ENCODE measurements at regions not wholly inside any gene's neighbourhood (a gene's known extent, or its start where the extent isn't known, plus 50 kb on each side); places are given as distances from the start of the nearest gene placed in this dataset.

GRCh38 chr10:131402771-131403650, 91.5 kb upstream of the TCERG1L start:
- WGBS, 2 experiments (ENCODE audit: insufficient coverage in 2 of 2): 82 to 88% methylated on average over 17 to 32 of the region's 36 CpGs
- H3K36me3 ChIP-seq (ENCODE audit: control insufficient read depth, insufficient read depth, low read length): no peaks in the 10 kb centered on the region
- H3K4me1 ChIP-seq (ENCODE audit: control insufficient read depth, insufficient read depth, low read length, poor library complexity, severe bottlenecking): no peaks in the 10 kb centered on the region
- no peak overlapping the region for H3K4me3 ChIP-seq (ENCODE audit: extremely low read depth, insufficient read depth, low read length, poor library complexity, severe bottlenecking)
- no peak overlapping the region for H3K27ac ChIP-seq (ENCODE audit: low read depth, low read length, severe bottlenecking)
- no peaks in the 10 kb centered on the region for H3K9me3 ChIP-seq (ENCODE audit: control insufficient read depth, low read length)

- H3K4me1 ChIP-seq (ENCODE audit: control insufficient read depth, insufficient read depth, low read length, poor library complexity, severe bottlenecking): no peaks in the 10 kb centered on the region
- no peaks in the 10 kb centered on the region for H3K36me3 ChIP-seq (ENCODE audit: control insufficient read depth, insufficient read depth, low read length)
- no peak overlapping the region for H3K4me3 ChIP-seq (ENCODE audit: extremely low read depth, insufficient read depth, low read length, poor library complexity, severe bottlenecking)
- 80 to 85% methylated on average over 4 to 6 of the region's 7 CpGs for WGBS, 2 experiments (ENCODE audit: insufficient coverage in 2 of 2)
- H3K9me3 ChIP-seq (ENCODE audit: control insufficient read depth, low read length): no peaks in the 10 kb centered on the region
- no peak overlapping the region for H3K27ac ChIP-seq (ENCODE audit: low read depth, low read length, severe bottlenecking)
These were observed 92.4 kb upstream of the TCERG1L start for GRCh38 chr10:131403936-131404335.

GRCh38 chr10:131404886-131405285, 93.4 kb upstream of the TCERG1L start:
- Histone ChIP-seq H3K9me3 (ENCODE audit: control insufficient read depth, low read length) (no peaks in the 10 kb centered on the region), H3K4me1 (ENCODE audit: control insufficient read depth, insufficient read depth, low read length, poor library complexity, severe bottlenecking) (no peaks in the 10 kb centered on the region), H3K27ac (ENCODE audit: low read depth, low read length, severe bottlenecking) (no peak overlapping the region), H3K36me3 (ENCODE audit: control insufficient read depth, insufficient read depth, low read length) (no peaks in the 10 kb centered on the region), H3K4me3 (ENCODE audit: extremely low read depth, insufficient read depth, low read length, poor library complexity, severe bottlenecking) (no peak overlapping the region)
- 93 to 95% methylated on average over 10 of the region's 10 CpGs for WGBS, 2 experiments (ENCODE audit: insufficient coverage in 2 of 2)

GRCh38 chr10:131406676-131407392, 95.3 kb upstream of the TCERG1L start:
- Histone ChIP-seq H3K36me3 (ENCODE audit: control insufficient read depth, insufficient read depth, low read length) (no peaks in the 10 kb centered on the region), H3K9me3 (ENCODE audit: control insufficient read depth, low read length) (no peaks in the 10 kb centered on the region), H3K4me3 (ENCODE audit: extremely low read depth, insufficient read depth, low read length, poor library complexity, severe bottlenecking) (no peak overlapping the region), H3K27ac (ENCODE audit: low read depth, low read length, severe bottlenecking) (no peak overlapping the region), H3K4me1 (ENCODE audit: control insufficient read depth, insufficient read depth, low read length, poor library complexity, severe bottlenecking) (no peaks in the 10 kb centered on the region)
- WGBS, 2 experiments (ENCODE audit: insufficient coverage in 2 of 2): 88 to 93% methylated on average over 14 to 15 of the region's 17 CpGs

- no peaks in the 10 kb centered on the region for H3K4me1 ChIP-seq (ENCODE audit: control insufficient read depth, insufficient read depth, low read length, poor library complexity, severe bottlenecking)
These were observed 107.2 kb upstream of the TCERG1L start for GRCh38 chr10:131418681-131419080.

GRCh38 chr10:131419797-131420196, 108.3 kb upstream of the TCERG1L start:
- Histone ChIP-seq H3K27ac (ENCODE audit: low read depth, low read length, severe bottlenecking) (no peak overlapping the region), H3K36me3 (ENCODE audit: control insufficient read depth, insufficient read depth, low read length) (no peaks in the 10 kb centered on the region), H3K4me3 (ENCODE audit: extremely low read depth, insufficient read depth, low read length, poor library complexity, severe bottlenecking) (no peak overlapping the region), H3K4me1 (ENCODE audit: control insufficient read depth, insufficient read depth, low read length, poor library complexity, severe bottlenecking) (no peaks in the 10 kb centered on the region), H3K9me3 (ENCODE audit: control insufficient read depth, low read length) (no peaks in the 10 kb centered on the region)
- WGBS, 2 experiments (ENCODE audit: insufficient coverage in 2 of 2): 92 to 93% methylated on average over 13 to 22 of the region's 22 CpGs

More at GRCh38 chr10:131418681-131419080, 107.2 kb upstream of the TCERG1L start:
- Histone ChIP-seq H3K27ac (ENCODE audit: low read depth, low read length, severe bottlenecking) (no peak overlapping the region), H3K9me3 (ENCODE audit: control insufficient read depth, low read length) (no peaks in the 10 kb centered on the region), H3K36me3 (ENCODE audit: control insufficient read depth, insufficient read depth, low read length) (no peaks in the 10 kb centered on the region), H3K4me3 (ENCODE audit: extremely low read depth, insufficient read depth, low read length, poor library complexity, severe bottlenecking) (no peak overlapping the region)
- WGBS, 2 experiments (ENCODE audit: insufficient coverage in 2 of 2): 95% methylated on average over 4 of the region's 5 CpGs; no CpG with 5 or more reads in 1 of the 2 experiments

- 91 to 100% methylated on average over 1 of the region's 1 CpG for whole genome bisulfite sequencing, 2 experiments (ENCODE audit: insufficient coverage in 2 of 2)
- no peaks in the 10 kb centered on the region for H3K9me3 ChIP-seq (ENCODE audit: control insufficient read depth, low read length)
- no peak overlapping the region for H3K27ac ChIP-seq (ENCODE audit: low read depth, low read length, severe bottlenecking)
- no peaks in the 10 kb centered on the region for H3K36me3 ChIP-seq (ENCODE audit: control insufficient read depth, insufficient read depth, low read length)
- H3K4me1 ChIP-seq (ENCODE audit: control insufficient read depth, insufficient read depth, low read length, poor library complexity, severe bottlenecking): no peaks in the 10 kb centered on the region
- no peak overlapping the region for H3K4me3 ChIP-seq (ENCODE audit: extremely low read depth, insufficient read depth, low read length, poor library complexity, severe bottlenecking)
These were observed 109.3 kb upstream of the TCERG1L start for GRCh38 chr10:131420867-131421266.

GRCh38 chr10:131421381-131421780, 109.9 kb upstream of the TCERG1L start:
- Histone ChIP-seq H3K9me3 (ENCODE audit: control insufficient read depth, low read length) (no peaks in the 10 kb centered on the region), H3K27ac (ENCODE audit: low read depth, low read length, severe bottlenecking) (no peak overlapping the region), H3K4me3 (ENCODE audit: extremely low read depth, insufficient read depth, low read length, poor library complexity, severe bottlenecking) (no peak overlapping the region), H3K36me3 (ENCODE audit: control insufficient read depth, insufficient read depth, low read length) (no peaks in the 10 kb centered on the region), H3K4me1 (ENCODE audit: control insufficient read depth, insufficient read depth, low read length, poor library complexity, severe bottlenecking) (no peaks in the 10 kb centered on the region)
- WGBS, 2 experiments (ENCODE audit: insufficient coverage in 2 of 2): 85% methylated on average over 2 to 4 of the region's 5 CpGs

- no peak overlapping the region for H3K27ac ChIP-seq (ENCODE audit: low read depth, low read length, severe bottlenecking)
- no peaks in the 10 kb centered on the region for H3K4me1 ChIP-seq (ENCODE audit: control insufficient read depth, insufficient read depth, low read length, poor library complexity, severe bottlenecking)
- no peak overlapping the region for H3K4me3 ChIP-seq (ENCODE audit: extremely low read depth, insufficient read depth, low read length, poor library complexity, severe bottlenecking)
- WGBS, 2 experiments (ENCODE audit: insufficient coverage in 2 of 2): 92 to 97% methylated on average over 4 to 9 of the region's 10 CpGs
- H3K9me3 ChIP-seq (ENCODE audit: control insufficient read depth, low read length): no peaks in the 10 kb centered on the region
- H3K36me3 ChIP-seq (ENCODE audit: control insufficient read depth, insufficient read depth, low read length): no peaks in the 10 kb centered on the region
These were observed 111.2 kb upstream of the TCERG1L start for GRCh38 chr10:131422731-131423130.

- H3K4me1 ChIP-seq (ENCODE audit: control insufficient read depth, insufficient read depth, low read length, poor library complexity, severe bottlenecking): no peaks in the 10 kb centered on the region
- H3K4me3 ChIP-seq (ENCODE audit: extremely low read depth, insufficient read depth, low read length, poor library complexity, severe bottlenecking): no peak overlapping the region
- no peaks in the 10 kb centered on the region for H3K9me3 ChIP-seq (ENCODE audit: control insufficient read depth, low read length)
- H3K36me3 ChIP-seq (ENCODE audit: control insufficient read depth, insufficient read depth, low read length): no peaks in the 10 kb centered on the region
- 89% methylated on average over 4 to 6 of the region's 6 CpGs for WGBS, 2 experiments (ENCODE audit: insufficient coverage in 2 of 2)
- no peak overlapping the region for H3K27ac ChIP-seq (ENCODE audit: low read depth, low read length, severe bottlenecking)
These were observed 112.5 kb upstream of the TCERG1L start for GRCh38 chr10:131424053-131424452.

Measured in mesodermal cell (in vitro differentiated cells).